ENCODE measurements at regions not wholly inside any gene's neighbourhood (a gene's known extent, or its start where the extent isn't known, plus 50 kb on each side); places are given as distances from the start of the nearest gene placed in this dataset.
A peak's percentile ranks its signal among the peaks of the same experiment; 100 is the strongest.

DNA sequence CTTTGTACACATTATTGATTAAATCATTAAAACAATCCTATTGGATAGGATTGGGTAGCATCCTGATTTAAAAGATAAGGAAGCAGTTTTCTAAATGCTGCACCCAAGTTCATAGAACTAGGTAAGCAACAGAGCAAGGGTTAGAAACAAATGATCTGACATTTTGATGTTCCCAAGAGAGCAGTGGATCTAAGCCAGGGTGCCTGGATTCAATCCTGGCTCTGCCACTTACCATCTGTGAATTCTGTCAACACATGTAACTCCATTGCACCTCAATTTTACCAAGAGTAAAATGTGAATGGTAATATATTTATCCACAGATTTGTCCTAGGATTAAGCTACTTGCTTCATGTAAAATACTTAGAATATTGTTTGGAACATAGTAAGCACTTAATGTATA, 982.6 kb upstream of the FANCL start:
- Histone ChIP-seq H3K9me3 (ENCODE audit: low read length) (no peaks in the 10 kb centered on the region), H3K9ac (ENCODE audit: low read length) (no peak overlapping the region), H3K27me3 (ENCODE audit: control insufficient read depth in 1 of 2, insufficient read depth in 2 of 2, low read length in 2 of 2) (no peaks in the 10 kb centered on the region), H3K4me1 (ENCODE audit: insufficient read depth, low read length) (peaks cover 9% of the 10 kb centered on the region), H3K36me3 (ENCODE audit: insufficient read depth, low read length) (no peaks in the 10 kb centered on the region), H3K27ac (ENCODE audit: low read depth, low read length) (no peak overlapping the region), H3K4me3 (ENCODE audit: low read depth in 1 of 2, low read length in 2 of 2) (no peak overlapping the region)

DNA sequence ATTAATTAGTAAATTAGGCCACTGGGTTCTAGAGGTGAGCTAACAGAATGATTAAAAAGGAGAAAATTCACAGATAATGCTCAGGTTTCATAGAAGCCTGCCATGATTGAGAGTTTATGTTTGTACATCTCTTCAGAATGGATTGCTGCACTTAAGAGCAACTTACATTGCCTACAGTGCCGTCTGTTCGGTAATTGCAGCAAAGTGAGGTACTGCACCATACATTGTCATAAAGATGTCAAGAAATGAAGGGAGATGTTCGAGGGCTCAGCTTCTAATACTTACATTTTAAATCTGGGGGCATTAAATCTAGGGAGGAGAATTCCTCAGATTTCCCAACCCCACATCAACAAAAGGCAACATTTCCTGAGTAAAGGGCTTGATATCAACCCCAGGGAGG, 976.2 kb upstream of the FANCL start:
- Histone ChIP-seq H3K9ac (ENCODE audit: low read length) (no peak overlapping the region), H3K27ac (ENCODE audit: low read depth, low read length) (no peak overlapping the region), H3K4me3 (ENCODE audit: low read depth in 1 of 2, low read length in 2 of 2) (no peak overlapping the region), H3K9me3 (ENCODE audit: low read length) (no peaks in the 10 kb centered on the region), H3K27me3 (ENCODE audit: control insufficient read depth in 1 of 2, insufficient read depth in 2 of 2, low read length in 2 of 2) (no peaks in the 10 kb centered on the region), H3K4me1 (ENCODE audit: insufficient read depth, low read length) (no peaks in the 10 kb centered on the region), H3K36me3 (ENCODE audit: insufficient read depth, low read length) (no peaks in the 10 kb centered on the region)

DNA sequence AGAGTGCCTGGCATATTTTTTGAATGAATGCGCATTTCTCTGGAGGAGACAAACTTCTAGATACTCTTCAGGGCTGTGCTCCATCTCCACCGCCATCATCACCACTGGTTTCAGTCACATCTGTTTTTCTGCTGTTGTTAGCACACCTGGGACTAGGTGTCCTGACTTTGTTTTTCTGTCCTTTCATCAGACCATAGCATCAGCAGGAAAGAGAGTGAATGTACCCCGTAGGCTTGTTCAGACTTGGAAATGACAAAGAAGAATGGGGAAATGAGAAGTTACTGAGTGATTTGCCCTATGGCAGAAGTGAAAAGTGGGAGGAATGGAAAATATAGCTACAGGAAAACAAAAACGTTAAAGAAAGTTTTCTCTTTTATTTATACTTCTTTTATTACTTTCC, 965.2 kb upstream of the FANCL start:
- Histone ChIP-seq H3K9ac (ENCODE audit: low read length) (no peak overlapping the region), H3K9me3 (ENCODE audit: low read length) (no peaks in the 10 kb centered on the region), H3K27ac (ENCODE audit: low read depth, low read length) (no peak overlapping the region), H3K4me3 (ENCODE audit: low read depth in 1 of 2, low read length in 2 of 2) (no peak overlapping the region), H3K4me1 (ENCODE audit: insufficient read depth, low read length) (no peaks in the 10 kb centered on the region), H3K36me3 (ENCODE audit: insufficient read depth, low read length) (no peaks in the 10 kb centered on the region), H3K27me3 (ENCODE audit: control insufficient read depth in 1 of 2, insufficient read depth in 2 of 2, low read length in 2 of 2) (no peaks in the 10 kb centered on the region)

DNA sequence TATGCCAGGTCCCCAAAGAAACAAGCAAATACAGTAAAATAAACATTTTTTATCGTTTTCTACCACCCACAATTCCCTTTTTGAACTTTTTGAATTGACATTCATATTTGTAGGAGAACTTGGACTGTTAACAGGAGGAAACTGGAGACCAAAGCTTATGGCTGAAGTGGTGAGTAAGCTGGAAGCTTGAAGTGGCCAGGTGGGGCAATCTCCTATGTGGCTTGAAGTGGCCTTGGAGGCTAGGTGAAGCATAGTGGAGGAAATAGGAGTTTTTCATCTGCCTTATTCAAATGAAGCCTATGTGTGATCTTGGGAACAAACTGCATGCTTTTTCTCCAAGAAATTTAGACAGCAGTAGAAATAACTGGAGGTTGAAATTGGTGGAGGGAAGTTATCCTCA, 962.9 kb upstream of the FANCL start:
- no peaks in the 10 kb centered on the region for H3K27me3 ChIP-seq (ENCODE audit: control insufficient read depth in 1 of 2, insufficient read depth in 2 of 2, low read length in 2 of 2)

DNA sequence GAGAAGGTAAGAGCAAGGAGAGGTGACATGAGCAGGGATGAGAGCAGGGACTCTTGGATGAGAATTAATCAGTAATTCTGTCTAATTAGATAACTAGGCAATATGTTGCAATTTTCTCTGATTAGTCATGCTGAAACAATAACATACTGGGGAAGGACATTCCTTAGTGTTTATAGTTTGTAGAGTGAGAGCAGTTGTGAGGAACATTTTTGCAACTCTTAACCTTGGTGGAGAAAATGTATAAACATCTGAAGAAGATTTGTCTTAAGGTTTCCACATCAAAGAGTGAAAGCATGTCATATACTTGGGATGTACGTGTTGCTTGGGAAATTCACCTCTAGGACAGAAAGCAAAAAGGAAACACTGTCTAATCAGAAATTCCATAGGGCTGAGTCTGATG, 955.4 kb upstream of the FANCL start:
- no peak overlapping the region for H3K9ac ChIP-seq (ENCODE audit: low read length)
- H3K4me1 ChIP-seq (ENCODE audit: insufficient read depth, low read length), result no peaks in the 10 kb centered on the region
- no peak overlapping the region for H3K27ac ChIP-seq (ENCODE audit: low read depth, low read length)
- H3K4me3 ChIP-seq (ENCODE audit: low read depth in 1 of 2, low read length in 2 of 2), result no peak overlapping the region
- no peaks in the 10 kb centered on the region for H3K27me3 ChIP-seq (ENCODE audit: control insufficient read depth in 1 of 2, insufficient read depth in 2 of 2, low read length in 2 of 2)
- H3K9me3 ChIP-seq (ENCODE audit: low read length), result no peaks in the 10 kb centered on the region
- H3K36me3 ChIP-seq (ENCODE audit: insufficient read depth, low read length), result no peaks in the 10 kb centered on the region

More for the DNA sequence above, 962.9 kb upstream of the FANCL start:
- Histone ChIP-seq H3K9ac (ENCODE audit: low read length) (no peak overlapping the region), H3K9me3 (ENCODE audit: low read length) (no peaks in the 10 kb centered on the region), H3K27ac (ENCODE audit: low read depth, low read length) (no peak overlapping the region), H3K4me3 (ENCODE audit: low read depth in 1 of 2, low read length in 2 of 2) (no peak overlapping the region), H3K4me1 (ENCODE audit: insufficient read depth, low read length) (no peaks in the 10 kb centered on the region), H3K36me3 (ENCODE audit: insufficient read depth, low read length) (no peaks in the 10 kb centered on the region)

DNA sequence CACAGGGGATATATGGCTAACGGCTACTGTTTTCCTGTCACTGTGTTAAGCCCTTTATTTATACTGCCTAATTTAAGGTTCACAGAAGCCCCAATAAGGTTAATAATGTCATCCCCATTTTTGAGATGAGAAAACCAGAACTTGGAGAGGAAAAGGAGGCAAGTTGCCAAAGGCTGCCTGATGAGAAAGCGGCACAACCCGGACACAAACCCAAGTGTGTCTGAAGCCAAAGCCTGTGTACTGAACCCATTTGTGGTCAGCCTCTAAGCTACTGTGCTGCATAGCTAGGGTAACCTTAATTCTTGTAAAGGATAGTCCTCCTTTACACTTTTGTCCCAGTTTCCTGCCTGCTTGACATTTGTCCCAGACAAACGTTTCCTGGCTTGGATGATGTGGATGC, 954.7 kb upstream of the FANCL start:
- Histone ChIP-seq H3K4me1 (ENCODE audit: insufficient read depth, low read length) (no peaks in the 10 kb centered on the region), H3K9ac (ENCODE audit: low read length) (no peak overlapping the region), H3K4me3 (ENCODE audit: low read depth in 1 of 2, low read length in 2 of 2) (no peak overlapping the region), H3K27me3 (ENCODE audit: control insufficient read depth in 1 of 2, insufficient read depth in 2 of 2, low read length in 2 of 2) (no peaks in the 10 kb centered on the region), H3K9me3 (ENCODE audit: low read length) (no peaks in the 10 kb centered on the region), H3K36me3 (ENCODE audit: insufficient read depth, low read length) (no peaks in the 10 kb centered on the region), H3K27ac (ENCODE audit: low read depth, low read length) (no peak overlapping the region)

DNA sequence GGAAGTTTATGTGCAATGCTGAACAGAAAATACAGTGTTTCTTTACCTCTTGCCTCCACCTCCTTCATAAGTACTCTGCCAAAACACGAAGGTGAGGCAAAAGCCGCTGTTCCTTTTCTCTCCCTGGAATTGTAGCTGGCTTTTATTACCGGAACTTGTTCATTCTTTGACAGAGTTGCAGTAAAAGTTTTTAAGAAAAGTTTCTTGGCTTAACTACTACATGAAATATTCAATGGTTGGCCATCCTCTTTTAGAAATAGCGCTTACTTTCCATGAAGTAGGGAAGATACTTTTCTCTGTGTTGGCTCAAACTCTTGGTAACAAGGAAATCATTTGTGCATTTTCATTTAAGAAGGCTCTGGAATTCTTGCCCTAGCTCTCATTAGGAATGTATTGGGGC, 950.7 kb upstream of the FANCL start:
- H3K27me3 ChIP-seq (ENCODE audit: control insufficient read depth in 1 of 2, insufficient read depth in 2 of 2, low read length in 2 of 2), result no peaks in the 10 kb centered on the region
- no peaks in the 10 kb centered on the region for H3K36me3 ChIP-seq (ENCODE audit: insufficient read depth, low read length)
- H3K4me1 ChIP-seq (ENCODE audit: insufficient read depth, low read length), result peaks cover 7% of the 10 kb centered on the region
- no peak overlapping the region for H3K27ac ChIP-seq (ENCODE audit: low read depth, low read length)
- H3K9me3 ChIP-seq (ENCODE audit: low read length), result no peaks in the 10 kb centered on the region
- H3K4me3 ChIP-seq (ENCODE audit: low read depth in 1 of 2, low read length in 2 of 2), result no peak overlapping the region
- no peak overlapping the region for H3K9ac ChIP-seq (ENCODE audit: low read length)

DNA sequence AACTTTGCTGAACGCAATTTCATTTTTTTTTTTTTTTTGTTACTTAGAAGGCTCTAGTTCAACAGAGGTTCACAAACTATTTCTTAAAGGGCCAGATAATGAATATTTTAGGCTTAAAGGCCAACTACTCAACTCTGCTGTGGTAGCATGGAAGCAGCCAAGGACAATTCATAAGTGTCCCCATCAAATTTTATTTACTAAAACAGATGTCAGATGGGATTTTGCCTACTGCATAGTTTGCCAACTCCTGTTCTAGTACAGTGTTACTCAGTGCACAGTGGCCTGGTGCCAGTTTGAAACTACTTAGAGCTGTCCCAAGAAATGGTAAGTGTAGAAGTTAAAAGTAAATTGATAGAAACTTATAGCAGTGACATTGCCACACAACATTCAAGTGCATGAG, 949.4 kb upstream of the FANCL start:
- Histone ChIP-seq H3K4me3 (ENCODE audit: low read depth in 1 of 2, low read length in 2 of 2) (no peak overlapping the region), H3K4me1 (ENCODE audit: insufficient read depth, low read length) (peaks cover 7% of the 10 kb centered on the region), H3K27me3 (ENCODE audit: control insufficient read depth in 1 of 2, insufficient read depth in 2 of 2, low read length in 2 of 2) (no peaks in the 10 kb centered on the region), H3K27ac (ENCODE audit: low read depth, low read length) (no peak overlapping the region), H3K9ac (ENCODE audit: low read length) (no peak overlapping the region), H3K9me3 (ENCODE audit: low read length) (no peaks in the 10 kb centered on the region), H3K36me3 (ENCODE audit: insufficient read depth, low read length) (no peaks in the 10 kb centered on the region)

DNA sequence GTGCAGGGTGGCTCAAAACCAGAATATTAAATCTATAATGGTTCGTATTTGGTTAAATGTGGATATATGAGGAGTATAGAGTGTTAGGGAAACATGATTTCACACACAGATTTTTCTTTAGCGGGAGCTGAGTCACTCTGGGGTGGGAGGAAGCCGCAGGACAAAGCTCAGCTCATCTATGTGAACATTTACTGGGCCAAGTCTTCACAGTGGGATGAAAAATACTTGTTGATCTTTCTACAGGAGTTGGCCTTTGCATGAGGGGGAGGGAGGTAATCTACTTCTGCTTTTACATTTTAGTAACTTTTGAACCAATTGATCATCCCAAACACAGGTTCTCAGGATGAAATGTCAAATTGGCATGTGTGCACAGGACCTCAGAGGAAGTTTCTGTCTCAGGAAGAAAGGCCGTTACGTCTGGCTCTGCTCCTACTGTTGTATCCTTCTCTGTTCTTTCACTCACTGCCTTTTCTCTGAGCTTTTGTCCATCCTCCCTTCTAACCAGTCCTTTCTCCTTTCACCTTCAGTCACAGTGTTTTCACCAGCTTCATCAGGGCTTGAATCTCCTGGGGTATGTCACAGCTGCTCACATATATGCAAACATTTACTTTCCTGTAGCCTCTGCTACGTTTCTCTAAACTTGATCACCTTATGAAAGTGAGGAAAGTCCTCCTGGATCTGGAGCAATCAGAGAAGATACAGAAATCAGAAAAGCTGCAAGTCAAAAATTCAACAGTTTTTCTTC, 943.3 kb upstream of the FANCL start:
- Histone ChIP-seq H3K36me3 (ENCODE audit: insufficient read depth, low read length) (no peaks in the 10 kb centered on the region), H3K27me3 (ENCODE audit: control insufficient read depth in 1 of 2, insufficient read depth in 2 of 2, low read length in 2 of 2) (no peaks in the 10 kb centered on the region), H3K4me3 (ENCODE audit: low read depth in 1 of 2, low read length in 2 of 2) (no peak overlapping the region), H3K27ac (ENCODE audit: low read depth, low read length) (peak overlapping the region; percentile 19), H3K4me1 (ENCODE audit: insufficient read depth, low read length) (peaks cover 15% of the 10 kb centered on the region), H3K9me3 (ENCODE audit: low read length) (no peaks in the 10 kb centered on the region), H3K9ac (ENCODE audit: low read length) (no peak overlapping the region)

DNA sequence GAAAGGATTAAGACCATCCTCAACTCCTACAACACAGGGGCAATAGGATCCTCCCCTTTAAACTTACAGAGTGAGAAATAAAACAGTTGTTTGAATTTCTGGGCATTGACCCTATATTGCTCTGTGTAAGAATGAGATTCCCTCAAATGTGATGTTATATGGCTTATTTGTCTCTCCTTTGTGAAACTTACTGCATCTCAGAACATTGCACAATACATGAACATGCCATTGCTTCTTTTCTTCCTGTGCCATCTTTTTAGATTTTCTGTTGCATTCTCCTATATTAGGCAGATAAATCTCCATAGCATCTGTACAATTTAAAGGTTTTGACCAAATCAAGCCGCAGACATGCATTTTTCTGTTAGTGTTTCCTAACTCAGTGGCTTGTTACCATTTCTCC, 941.9 kb upstream of the FANCL start:
- no peak overlapping the region for H3K27ac ChIP-seq (ENCODE audit: low read depth, low read length)

DNA sequence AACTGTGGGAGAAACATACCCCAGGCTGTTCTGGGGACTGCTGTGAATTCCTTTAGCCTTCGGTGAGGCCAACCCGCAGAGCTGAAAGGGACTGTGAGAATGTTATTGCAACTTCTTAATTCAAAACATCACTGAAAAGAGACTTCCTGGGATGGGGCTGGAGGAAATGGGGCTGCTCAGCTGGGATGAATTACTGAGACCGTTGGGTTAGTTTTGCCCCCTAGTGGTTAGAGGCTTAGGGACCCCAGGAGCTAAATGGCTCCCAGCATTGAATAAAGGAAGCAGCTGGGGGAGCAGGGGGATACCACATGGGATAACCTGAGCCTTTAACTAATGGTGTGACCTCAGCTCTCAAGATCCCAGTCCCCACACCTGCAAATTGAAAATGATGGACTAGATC, 941.1 kb upstream of the FANCL start:
- H3K9ac ChIP-seq (ENCODE audit: low read length), result no peak overlapping the region
- H3K27ac ChIP-seq (ENCODE audit: low read depth, low read length), result no peak overlapping the region
- H3K27me3 ChIP-seq (ENCODE audit: control insufficient read depth in 1 of 2, insufficient read depth in 2 of 2, low read length in 2 of 2), result no peaks in the 10 kb centered on the region
- H3K4me3 ChIP-seq (ENCODE audit: low read depth in 1 of 2, low read length in 2 of 2), result no peak overlapping the region
- H3K4me1 ChIP-seq (ENCODE audit: insufficient read depth, low read length), result peaks cover 20% of the 10 kb centered on the region
- no peaks in the 10 kb centered on the region for H3K9me3 ChIP-seq (ENCODE audit: low read length)
- H3K36me3 ChIP-seq (ENCODE audit: insufficient read depth, low read length), result no peaks in the 10 kb centered on the region

More for the DNA sequence above, 941.9 kb upstream of the FANCL start:
- Histone ChIP-seq H3K9ac (ENCODE audit: low read length) (no peak overlapping the region), H3K36me3 (ENCODE audit: insufficient read depth, low read length) (no peaks in the 10 kb centered on the region), H3K4me1 (ENCODE audit: insufficient read depth, low read length) (peaks cover 20% of the 10 kb centered on the region), H3K9me3 (ENCODE audit: low read length) (no peaks in the 10 kb centered on the region), H3K27me3 (ENCODE audit: control insufficient read depth in 1 of 2, insufficient read depth in 2 of 2, low read length in 2 of 2) (no peaks in the 10 kb centered on the region), H3K4me3 (ENCODE audit: low read depth in 1 of 2, low read length in 2 of 2) (no peak overlapping the region)

DNA sequence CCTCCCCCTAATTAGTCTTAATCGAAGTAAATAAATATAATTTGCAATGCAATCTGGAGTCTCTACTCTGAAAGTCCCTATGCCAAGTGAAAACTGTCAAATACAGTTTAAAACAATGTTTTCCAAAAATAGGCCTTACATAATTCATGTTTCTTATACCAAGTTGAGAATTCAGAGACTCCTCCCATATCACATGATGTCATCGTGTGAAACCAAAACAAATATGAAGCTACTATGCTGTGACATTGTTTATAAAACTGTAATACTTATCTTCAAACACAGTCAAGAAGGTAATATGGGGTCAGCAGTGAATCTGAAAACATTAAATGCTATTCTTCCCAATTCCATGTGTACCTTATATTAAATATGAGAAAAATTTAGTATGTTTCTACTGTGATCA, 940.2 kb upstream of the FANCL start:
- no peaks in the 10 kb centered on the region for H3K9me3 ChIP-seq (ENCODE audit: low read length)
- H3K27ac ChIP-seq (ENCODE audit: low read depth, low read length), result no peak overlapping the region
- no peak overlapping the region for H3K9ac ChIP-seq (ENCODE audit: low read length)
- H3K4me1 ChIP-seq (ENCODE audit: insufficient read depth, low read length), result peaks cover 20% of the 10 kb centered on the region
- no peaks in the 10 kb centered on the region for H3K27me3 ChIP-seq (ENCODE audit: control insufficient read depth in 1 of 2, insufficient read depth in 2 of 2, low read length in 2 of 2)
- no peak overlapping the region for H3K4me3 ChIP-seq (ENCODE audit: low read depth in 1 of 2, low read length in 2 of 2)
- H3K36me3 ChIP-seq (ENCODE audit: insufficient read depth, low read length), result no peaks in the 10 kb centered on the region

Data from muscle layer of colon (tissue), 2 donors.